Mesendoderm (in vitro differentiated cells): ENCODE measurements at regions not wholly inside any gene's neighbourhood (a gene's known extent, or its start where the extent isn't known, plus 50 kb on each side); places are given as distances from the start of the nearest gene placed in this dataset.

Experiments used
- DNase-seq: peaks from one replicate; pipeline ENCODE4 v3.0.0; 2013
- H2AK5ac ChIP-seq: 2 replicates; pipeline ENCODE4 v1.6.1; 2013; ENCODE audit warnings: low read length, inconsistent platforms
- H2BK120ac ChIP-seq: 2 replicates; pipeline ENCODE4 v1.6.1; 2013; ENCODE audit warnings: low read depth, mild to moderate bottlenecking, low read length, moderate library complexity, mixed read lengths
- H2BK15ac ChIP-seq: replicated peaks from 2 replicates; pipeline ENCODE4 v1.6.1; 2013; ENCODE audit warnings: low read depth, mild to moderate bottlenecking, moderate library complexity
- H2BK5ac ChIP-seq: 2 replicates; pipeline ENCODE4 v1.6.1; 2013; ENCODE audit warnings: low read length, inconsistent platforms
- H3K18ac ChIP-seq: 2 replicates; pipeline ENCODE4 v1.6.1; 2013; ENCODE audit warnings: mild to moderate bottlenecking, low read length, mixed read lengths
- H3K23ac ChIP-seq: one replicate; pipeline ENCODE4 v1.6.1; 2013; ENCODE audit warnings: low read length
- H3K27ac ChIP-seq: 2 replicates; pipeline ENCODE4 v1.5.1; 2013; ENCODE audit warnings: low read depth, mild to moderate bottlenecking, inconsistent platforms, low read length, moderate library complexity
- H3K27me3 ChIP-seq: 2 replicates; pipeline ENCODE4 v1.6.1; 2013; ENCODE audit warnings: low read length, control low read depth, mild to moderate bottlenecking, inconsistent platforms; ENCODE audit not compliant: insufficient read depth, poor library complexity
- H3K36me3 ChIP-seq: 2 replicates; pipeline ENCODE4 v1.6.1; 2013; ENCODE audit warnings: low read length, inconsistent platforms; ENCODE audit not compliant: control insufficient read depth, insufficient read depth
- H3K4ac ChIP-seq: one replicate; pipeline ENCODE4 v1.6.1; 2013; ENCODE audit warnings: low read depth, mild to moderate bottlenecking, low read length, moderate library complexity
- H3K4me1 ChIP-seq: 2 replicates; pipeline ENCODE4 v1.6.1; 2013; ENCODE audit warnings: low read depth, low read length, inconsistent platforms; ENCODE audit not compliant: control insufficient read depth
- H3K4me2 ChIP-seq: 2 replicates; pipeline ENCODE4 v1.6.1; 2013; ENCODE audit warnings: low read length
- H3K4me3 ChIP-seq: 2 replicates; pipeline ENCODE4 v1.5.1; 2013; ENCODE audit warnings: mild to moderate bottlenecking, low read length
- H3K56ac ChIP-seq: one replicate; pipeline ENCODE4 v1.6.1; 2013; ENCODE audit warnings: low read length
- H3K79me1 ChIP-seq: 2 replicates; pipeline ENCODE4 v1.6.1; 2013; ENCODE audit warnings: low read length, inconsistent platforms
- H3K79me2 ChIP-seq: 2 replicates; pipeline ENCODE4 v1.6.1; 2013; ENCODE audit warnings: mild to moderate bottlenecking, low read length; ENCODE audit not compliant: control insufficient read depth, insufficient read depth
- H3K9ac ChIP-seq: 2 replicates; pipeline ENCODE4 v1.6.1; 2013; ENCODE audit warnings: low read length, inconsistent platforms
- H4K5ac ChIP-seq: one replicate; pipeline ENCODE4 v1.6.1; 2013; ENCODE audit warnings: low read length
- H4K8ac ChIP-seq: one replicate; pipeline ENCODE4 v1.6.1; 2013; ENCODE audit warnings: low read depth, mild to moderate bottlenecking, control low read depth, low read length, moderate library complexity
- WGBS: extraction: QIAGEN DNeasy Blood & Tissue Kit; methylation state at CpG from one replicate; pipeline ENCODE4 v1.1.7; 2013; ENCODE audit warnings: low lambda C conversion rate, missing lambda C conversion rate; ENCODE audit not compliant: insufficient coverage; ENCODE audit errors: extremely low coverage; 5-methylcytosine and 5-hydroxymethylcytosine counted together

DNA sequence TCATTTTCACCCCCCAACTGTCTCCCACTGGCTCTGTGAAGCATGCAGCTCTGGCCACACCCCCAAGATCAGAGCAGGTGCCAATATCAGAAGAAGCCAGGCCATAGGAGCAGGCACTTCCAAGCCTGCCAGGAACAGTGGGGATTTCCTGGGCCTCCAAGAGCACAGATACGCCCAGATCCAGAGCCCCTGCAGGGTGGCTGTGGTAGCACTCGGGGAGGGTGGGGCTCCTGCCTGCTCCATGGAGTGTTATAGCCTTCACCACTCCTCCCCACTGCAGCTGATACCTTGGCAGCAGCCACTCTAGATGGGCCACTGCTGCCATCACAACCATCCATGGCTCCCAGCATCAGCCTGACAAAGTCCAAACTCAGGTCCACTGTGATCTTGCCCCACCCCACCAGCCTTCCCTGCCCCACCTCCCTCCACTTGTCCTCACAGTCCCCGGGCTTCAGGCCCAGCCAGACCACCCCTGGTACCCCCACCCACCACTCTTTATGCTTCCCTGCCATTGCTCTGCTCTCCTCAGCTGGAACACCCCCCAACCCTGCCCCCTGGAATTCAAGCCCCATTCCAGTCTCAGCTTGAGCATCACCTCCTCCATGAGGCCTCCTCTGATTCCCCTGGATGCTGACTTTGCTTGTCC lies 448.3 kb downstream of the MATN1 start:
- Histone ChIP-seq H3K27me3 (no peaks in the 10 kb centered on the region), H3K79me1 (no peaks in the 10 kb centered on the region), H3K36me3 (no peaks in the 10 kb centered on the region), H3K4me3 (no peak overlapping the region), H3K9ac (no peak overlapping the region), H3K18ac (no peak overlapping the region), H3K79me2 (no peaks in the 10 kb centered on the region), H3K56ac (no peak overlapping the region), H3K23ac (no peak overlapping the region), H2AK5ac (no peak overlapping the region), H2BK15ac (no peak overlapping the region), H2BK5ac (no peak overlapping the region), H2BK120ac (no peak overlapping the region), H3K27ac (no peak overlapping the region), H3K4ac (no peak overlapping the region), H3K4me2 (no peak overlapping the region), H3K4me1 (no peaks in the 10 kb centered on the region), H4K8ac (no peak overlapping the region), H4K5ac (no peak overlapping the region)
- no peak for DNase-seq
- no CpG with 5 or more reads among the region's 3 CpGs for WGBS

DNA sequence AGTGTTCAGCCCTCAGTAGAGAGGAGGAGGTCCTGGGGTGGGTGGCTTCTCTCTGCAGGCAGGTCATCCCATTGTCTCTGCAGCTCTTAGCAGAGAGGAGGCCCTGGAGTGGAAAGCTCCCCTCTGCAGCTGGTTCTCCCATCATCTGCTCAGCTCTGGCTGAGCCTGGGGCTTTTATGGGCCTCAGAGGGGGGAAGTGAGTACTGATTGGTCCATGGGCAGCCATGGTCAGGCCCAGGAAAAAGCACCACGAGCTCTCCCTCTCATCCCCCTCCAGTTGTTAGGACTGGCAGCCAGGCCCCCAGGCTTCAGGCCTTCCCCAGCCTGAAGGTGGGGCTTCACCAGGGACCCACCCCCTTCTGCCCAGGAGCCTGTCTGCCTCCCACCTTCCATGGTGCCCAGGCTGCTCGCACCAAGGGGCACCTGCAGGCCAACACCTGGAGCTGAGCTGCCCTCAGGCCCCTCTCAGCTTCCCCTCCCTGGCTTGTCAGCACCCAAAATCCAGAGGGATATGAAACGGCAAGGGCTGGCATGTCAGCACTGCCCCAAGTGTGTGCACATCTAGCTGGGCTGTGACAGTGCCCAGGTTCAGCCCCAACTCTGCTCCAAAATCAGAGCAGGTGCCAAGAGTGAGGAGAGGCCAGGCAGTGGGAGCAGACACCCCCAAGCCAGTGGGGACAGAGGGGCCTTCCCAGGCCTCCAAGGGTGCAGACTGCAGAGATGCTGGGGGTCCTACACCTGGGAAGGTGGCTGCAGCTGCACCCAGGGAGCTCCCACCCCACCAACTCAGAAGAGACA lies 449.0 kb downstream of the MATN1 start:
- no peak overlapping the region for H2BK15ac ChIP-seq
- no peak overlapping the region for H3K4me3 ChIP-seq
- no peak overlapping the region for H2BK120ac ChIP-seq
- H3K4me1 ChIP-seq = no peaks in the 10 kb centered on the region
- no peak overlapping the region for H3K18ac ChIP-seq
- H3K79me2 ChIP-seq = no peaks in the 10 kb centered on the region
- no peak overlapping the region for H3K4me2 ChIP-seq
- no peak overlapping the region for H2AK5ac ChIP-seq
- no peak overlapping the region for H2BK5ac ChIP-seq
- no peak for DNase-seq
- no peak overlapping the region for H3K56ac ChIP-seq
- no peak overlapping the region for H4K8ac ChIP-seq
- WGBS = no CpG with 5 or more reads among the region's 3 CpGs
- H3K36me3 ChIP-seq = no peaks in the 10 kb centered on the region
- H3K27ac ChIP-seq = no peak overlapping the region
- H3K27me3 ChIP-seq = no peaks in the 10 kb centered on the region
- no peak overlapping the region for H3K4ac ChIP-seq
- no peak overlapping the region for H3K9ac ChIP-seq
- no peak overlapping the region for H4K5ac ChIP-seq
- H3K23ac ChIP-seq = no peak overlapping the region
- H3K79me1 ChIP-seq = no peaks in the 10 kb centered on the region

DNA sequence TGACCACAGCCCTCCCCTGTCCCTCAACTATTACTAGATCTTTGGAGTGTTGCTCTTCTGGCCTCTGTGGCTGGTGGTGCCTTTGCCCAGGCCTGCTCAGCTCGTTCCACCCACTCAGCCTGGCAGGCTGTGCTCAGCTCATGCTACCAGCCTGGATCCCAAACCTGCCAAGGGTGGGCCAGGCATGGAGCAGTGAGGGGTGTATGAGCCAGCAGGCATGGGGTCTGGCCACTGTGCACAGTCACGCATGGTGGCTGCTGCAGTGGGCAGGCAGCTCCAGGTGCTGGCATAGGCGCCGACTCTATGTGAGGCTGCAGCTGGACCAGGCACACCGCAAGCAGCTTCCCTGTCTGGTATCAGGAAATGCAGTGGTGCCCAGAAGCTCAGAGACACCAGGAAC lies 449.9 kb downstream of the MATN1 start:
- no peak overlapping the region for H3K4me2 ChIP-seq
- H3K18ac ChIP-seq = no peak overlapping the region
- H2BK5ac ChIP-seq = no peak overlapping the region
- H3K4ac ChIP-seq = no peak overlapping the region
- DNase-seq = no peak
- no peaks in the 10 kb centered on the region for H3K79me2 ChIP-seq
- no CpG with 5 or more reads among the region's 5 CpGs for WGBS
- no peak overlapping the region for H3K27ac ChIP-seq
- no peak overlapping the region for H2BK120ac ChIP-seq
- H4K8ac ChIP-seq = no peak overlapping the region
- H3K4me3 ChIP-seq = no peak overlapping the region
- no peak overlapping the region for H3K23ac ChIP-seq
- H3K27me3 ChIP-seq = no peaks in the 10 kb centered on the region
- H3K9ac ChIP-seq = no peak overlapping the region
- H3K4me1 ChIP-seq = no peaks in the 10 kb centered on the region
- no peak overlapping the region for H2BK15ac ChIP-seq
- no peaks in the 10 kb centered on the region for H3K36me3 ChIP-seq
- H3K79me1 ChIP-seq = no peaks in the 10 kb centered on the region
- no peak overlapping the region for H4K5ac ChIP-seq
- no peak overlapping the region for H3K56ac ChIP-seq
- no peak overlapping the region for H2AK5ac ChIP-seq

DNA sequence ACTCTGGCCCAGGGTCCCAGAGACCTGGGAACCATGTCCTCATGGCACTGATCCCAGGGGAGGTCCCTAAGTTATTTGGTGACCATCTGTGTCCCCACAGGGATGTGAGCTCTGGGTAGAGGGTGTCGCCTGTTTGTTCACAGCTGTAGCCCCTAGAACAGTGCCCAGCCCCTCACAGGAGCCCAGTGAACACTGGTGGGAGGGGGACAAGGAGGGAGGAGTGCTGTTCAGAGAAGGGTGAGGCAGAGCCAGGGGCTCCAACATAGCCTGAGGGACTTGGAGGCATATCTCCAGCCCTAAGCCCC lies 450.4 kb downstream of the MATN1 start:
- no peak overlapping the region for H3K18ac ChIP-seq
- no peak for DNase-seq

DNA sequence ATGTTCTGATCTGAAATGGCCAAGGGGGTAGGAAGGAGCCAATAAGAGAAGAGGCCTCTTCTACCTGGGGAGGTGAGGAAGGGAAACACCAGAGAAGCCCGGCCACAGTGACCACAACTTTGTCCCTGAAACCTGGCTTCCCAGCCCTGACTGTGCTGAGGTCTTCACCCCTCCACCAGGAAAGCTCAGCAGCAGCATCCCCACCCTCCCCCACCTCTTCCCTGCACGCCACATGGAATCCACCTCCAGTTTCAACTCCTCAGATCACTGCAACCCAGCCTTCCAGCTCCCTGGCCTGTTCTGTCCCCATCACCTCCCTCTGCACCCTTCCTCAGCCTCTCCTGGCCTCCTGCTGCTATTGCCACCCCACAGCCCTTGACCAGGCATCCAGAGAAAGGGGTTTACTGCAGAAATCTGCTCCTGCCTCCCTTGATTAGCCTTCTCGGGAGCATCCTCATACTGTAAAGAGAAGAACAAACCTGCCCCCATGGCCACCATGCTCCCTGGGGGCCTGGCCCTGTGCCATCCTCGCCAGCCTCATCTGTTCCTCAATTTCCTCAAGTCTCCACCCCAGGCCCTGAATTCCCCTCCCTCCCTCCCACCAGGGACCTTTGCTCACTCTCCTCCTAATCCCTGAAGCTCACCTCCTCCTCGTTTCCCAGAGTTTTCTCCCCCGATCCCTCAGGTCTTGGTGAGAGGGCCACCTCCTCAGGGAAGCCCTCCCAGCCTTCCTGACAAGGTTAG lies 450.9 kb downstream of the MATN1 start:
- Histone ChIP-seq H2AK5ac (no peak overlapping the region), H4K8ac (no peak overlapping the region), H3K56ac (no peak overlapping the region), H3K4ac (no peak overlapping the region), H3K18ac (no peak overlapping the region), H3K79me2 (no peaks in the 10 kb centered on the region), H3K4me1 (no peaks in the 10 kb centered on the region), H3K36me3 (no peaks in the 10 kb centered on the region), H2BK15ac (no peak overlapping the region), H3K27me3 (no peaks in the 10 kb centered on the region), H3K4me2 (no peak overlapping the region), H3K79me1 (no peaks in the 10 kb centered on the region), H2BK120ac (no peak overlapping the region), H4K5ac (no peak overlapping the region), H3K4me3 (no peak overlapping the region), H3K23ac (no peak overlapping the region), H2BK5ac (no peak overlapping the region), H3K9ac (no peak overlapping the region), H3K27ac (no peak overlapping the region)
- DNase-seq = no peak
- no CpG with 5 or more reads among the region's 6 CpGs for WGBS

More for the DNA sequence above, 450.4 kb downstream of the MATN1 start:
- no peak overlapping the region for H3K9ac ChIP-seq
- H3K27ac ChIP-seq = no peak overlapping the region
- H4K5ac ChIP-seq = no peak overlapping the region
- H3K4ac ChIP-seq = no peak overlapping the region
- H3K79me2 ChIP-seq = no peaks in the 10 kb centered on the region
- WGBS = no CpG with 5 or more reads among the region's 1 CpG
- no peak overlapping the region for H3K23ac ChIP-seq
- no peaks in the 10 kb centered on the region for H3K36me3 ChIP-seq
- H3K27me3 ChIP-seq = no peaks in the 10 kb centered on the region
- H3K4me1 ChIP-seq = no peaks in the 10 kb centered on the region
- H2BK5ac ChIP-seq = no peak overlapping the region
- H3K56ac ChIP-seq = no peak overlapping the region
- no peak overlapping the region for H2AK5ac ChIP-seq
- H3K4me3 ChIP-seq = no peak overlapping the region
- H3K4me2 ChIP-seq = no peak overlapping the region
- H4K8ac ChIP-seq = no peak overlapping the region
- H2BK15ac ChIP-seq = no peak overlapping the region
- H2BK120ac ChIP-seq = no peak overlapping the region
- no peaks in the 10 kb centered on the region for H3K79me1 ChIP-seq
